ENCODE measurements at regions not wholly inside any gene's neighbourhood (a gene's known extent, or its start where the extent isn't known, plus 50 kb on each side); places are given as distances from the start of the nearest gene placed in this dataset.

DNA sequence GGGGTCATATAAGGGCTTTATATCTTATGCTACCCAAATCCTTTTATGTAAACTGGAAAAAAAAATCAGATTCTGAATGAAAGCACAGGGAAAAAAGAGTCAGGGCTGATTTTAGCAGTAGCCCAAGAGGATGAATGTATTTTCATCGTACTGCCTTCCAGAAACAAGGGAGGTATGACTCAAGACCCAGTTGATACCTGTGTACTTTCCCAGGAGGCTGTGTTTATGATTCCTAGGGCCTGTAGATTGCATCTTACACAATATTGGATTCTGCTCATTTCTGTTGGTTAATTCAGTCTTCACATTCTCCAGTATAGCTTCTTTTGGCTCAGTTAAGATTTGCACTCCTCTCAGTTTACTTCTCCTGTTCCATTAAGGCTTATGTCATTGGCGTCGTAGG, 127.9 kb upstream of the LIMCH1 start:
- Histone ChIP-seq H3K4me3 (no peak overlapping the region), H3K27me3 (peaks cover 0 to 18% (median 0%) of the 10 kb centered on the region in 7 donors), H3K36me3 (no peaks in the 10 kb centered on the region), H3K27ac (no peak overlapping the region), H3K4me1 (peaks cover 0 to 53% (median 29%) of the 10 kb centered on the region in 9 donors), H3K9me3 (no peaks in the 10 kb centered on the region)
- intact Hi-C loops (cut with DNase I) = loop anchor here in 1 of 10 donors (10.0 kb wide), 1 partner anchor 45 kb away; no protein-coding TSS in a partner anchor
- DNase-seq = no peak
- WGBS, 2 donors = 86 to 91% methylated on average over 3 of the region's 3 CpGs
- no peak for ATAC-seq
- TF ChIP-seq, protein P1, sequence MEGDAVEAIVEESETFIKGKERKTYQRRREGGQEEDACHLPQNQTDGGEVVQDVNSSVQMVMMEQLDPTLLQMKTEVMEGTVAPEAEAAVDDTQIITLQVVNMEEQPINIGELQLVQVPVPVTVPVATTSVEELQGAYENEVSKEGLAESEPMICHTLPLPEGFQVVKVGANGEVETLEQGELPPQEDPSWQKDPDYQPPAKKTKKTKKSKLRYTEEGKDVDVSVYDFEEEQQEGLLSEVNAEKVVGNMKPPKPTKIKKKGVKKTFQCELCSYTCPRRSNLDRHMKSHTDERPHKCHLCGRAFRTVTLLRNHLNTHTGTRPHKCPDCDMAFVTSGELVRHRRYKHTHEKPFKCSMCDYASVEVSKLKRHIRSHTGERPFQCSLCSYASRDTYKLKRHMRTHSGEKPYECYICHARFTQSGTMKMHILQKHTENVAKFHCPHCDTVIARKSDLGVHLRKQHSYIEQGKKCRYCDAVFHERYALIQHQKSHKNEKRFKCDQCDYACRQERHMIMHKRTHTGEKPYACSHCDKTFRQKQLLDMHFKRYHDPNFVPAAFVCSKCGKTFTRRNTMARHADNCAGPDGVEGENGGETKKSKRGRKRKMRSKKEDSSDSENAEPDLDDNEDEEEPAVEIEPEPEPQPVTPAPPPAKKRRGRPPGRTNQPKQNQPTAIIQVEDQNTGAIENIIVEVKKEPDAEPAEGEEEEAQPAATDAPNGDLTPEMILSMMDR (IDR thresholded peaks at IDR 0.05) = no peak

DNA sequence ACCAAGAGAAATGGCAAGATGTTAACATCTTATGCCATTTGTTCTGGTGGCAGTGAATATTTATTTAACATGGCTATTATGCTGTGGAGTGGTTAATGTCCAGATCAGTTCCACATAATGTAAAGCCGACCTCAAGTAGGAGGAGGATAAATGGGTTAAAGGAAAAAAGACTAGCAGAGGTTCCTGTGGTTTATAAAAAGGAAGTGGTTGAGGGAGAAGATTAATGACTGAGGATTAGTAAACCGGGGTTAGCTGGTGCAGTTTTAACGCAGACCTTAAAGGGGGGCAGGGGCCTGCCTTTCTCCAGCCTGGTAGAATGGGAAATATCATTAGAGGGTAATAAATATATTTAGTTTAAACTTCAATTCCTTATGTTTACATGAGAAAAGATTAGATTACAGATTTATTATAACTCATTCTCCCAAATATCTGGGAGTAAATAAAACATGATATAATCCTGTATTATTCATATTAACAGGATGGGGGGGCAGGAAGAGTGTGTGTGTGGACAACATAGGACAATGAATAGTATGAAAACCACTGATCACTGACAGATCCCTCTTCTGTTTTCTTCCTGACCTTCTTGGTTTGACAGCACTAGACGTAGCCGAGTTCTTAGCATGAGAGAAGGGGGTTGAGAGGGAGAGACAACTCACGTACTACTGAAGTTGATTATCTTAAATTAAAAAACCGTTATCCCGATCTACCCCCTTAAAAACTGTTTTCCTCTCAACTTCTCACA, 124.1 kb upstream of the LIMCH1 start:
- H3K36me3 ChIP-seq = no peaks in the 10 kb centered on the region
- no peak overlapping the region for H3K4me3 ChIP-seq
- WGBS, 2 donors = 82 to 83% methylated on average over 8 of the region's 8 CpGs
- intact Hi-C loops (cut with DNase I) = loop anchor here in 1 of 10 donors (10.0 kb wide), 1 partner anchor 49 kb away; no protein-coding TSS in a partner anchor
- peaks cover 0 to 57% (median 46%) of the 10 kb centered on the region in 9 donors for H3K4me1 ChIP-seq
- peaks cover 0 to 18% (median 0%) of the 10 kb centered on the region in 7 donors for H3K27me3 ChIP-seq
- DNase-seq = no peak
- no peaks in the 10 kb centered on the region for H3K9me3 ChIP-seq
- no peak for ATAC-seq
- TF ChIP-seq, protein P1 (IDR thresholded peaks at IDR 0.05) = no peak
- H3K27ac ChIP-seq = no peak overlapping the region

DNA sequence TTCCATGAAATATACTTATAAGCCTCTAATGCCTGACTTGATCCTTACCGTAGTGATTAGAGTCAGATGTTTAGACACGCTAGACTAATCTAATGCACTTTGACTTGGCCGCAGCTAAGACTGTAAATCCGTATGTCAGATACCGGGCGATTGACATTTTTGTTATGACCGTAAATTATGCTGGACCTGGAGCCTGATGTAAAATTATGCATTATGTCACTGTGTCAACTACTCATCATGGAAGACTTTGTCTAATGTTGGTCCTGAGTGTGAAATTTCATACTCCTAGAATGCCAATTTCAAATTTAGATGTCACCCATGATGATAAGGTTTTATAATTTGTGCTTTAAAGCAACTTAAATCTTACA, 123.6 kb upstream of the LIMCH1 start:
- intact Hi-C loops (cut with DNase I) = loop anchor here in 1 of 10 donors (10.0 kb wide), 1 partner anchor 50 kb away; no protein-coding TSS in a partner anchor
- H3K4me3 ChIP-seq = no peak overlapping the region
- peaks cover 0 to 55% (median 51%) of the 10 kb centered on the region in 9 donors for H3K4me1 ChIP-seq
- 64 to 80% methylated on average over 7 of the region's 7 CpGs for WGBS, 2 donors
- DNase-seq = no peak
- H3K9me3 ChIP-seq = no peaks in the 10 kb centered on the region
- no peak overlapping the region for H3K27ac ChIP-seq
- peaks cover 0 to 18% (median 0%) of the 10 kb centered on the region in 7 donors for H3K27me3 ChIP-seq
- TF ChIP-seq, protein P1 (IDR thresholded peaks at IDR 0.05) = no peak
- ATAC-seq = no peak
- no peaks in the 10 kb centered on the region for H3K36me3 ChIP-seq

DNA sequence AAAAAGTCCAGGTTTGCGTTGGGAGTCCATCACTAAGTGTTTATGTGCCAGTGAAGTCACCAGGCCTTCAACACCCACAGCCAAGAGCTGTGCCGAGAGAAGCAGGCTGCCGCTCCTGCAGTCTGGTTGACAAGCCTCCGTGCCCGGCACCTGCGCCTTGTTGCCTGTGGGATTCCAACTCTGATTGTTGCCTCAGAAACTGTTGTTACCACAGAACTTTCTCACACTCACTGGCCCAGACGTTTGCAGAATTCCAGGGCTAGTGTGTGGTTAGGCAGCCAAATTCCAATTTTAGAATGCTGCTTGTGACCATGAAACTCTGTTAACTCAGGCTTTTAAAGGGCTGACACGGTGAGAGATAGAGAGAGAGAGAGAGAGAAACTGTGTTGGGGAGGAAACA, 119.5 kb upstream of the LIMCH1 start:
- peak overlapping the region in 9 of 10 donors; percentile 5 to 78 (median 58) for H3K27ac ChIP-seq
- 27 to 36% methylated on average over 8 of the region's 8 CpGs for WGBS, 2 donors

More for the DNA sequence above, 119.5 kb upstream of the LIMCH1 start:
- TF ChIP-seq, protein P1 (IDR thresholded peaks at IDR 0.05) = no peak
- DNase-seq (peak; percentile 73 to 78), ATAC-seq (peak; percentile 86 to 96 (median 92))
- Histone ChIP-seq H3K9me3 (no peaks in the 10 kb centered on the region), H3K4me3 (no peak overlapping the region), H3K4me1 (peaks cover 0 to 49% (median 32%) of the 10 kb centered on the region in 9 donors), H3K27me3 (peaks cover 0 to 15% (median 0%) of the 10 kb centered on the region in 7 donors), H3K36me3 (no peaks in the 10 kb centered on the region)
- intact Hi-C loops (cut with DNase I) = loop anchor here in 3 of 10 donors (5.0 to 10.0 kb wide), 2 partner anchors 54 to 56 kb away; no protein-coding TSS in a partner anchor
